T-helper 2 cell treated with Interferon-gamma antibody and Interleukin-4, amounts not matched to agents 100 ng/mL and 5 ng/mL, for 36 hours (primary cell): ENCODE measurements at regions not wholly inside any gene's neighbourhood (a gene's known extent, or its start where the extent isn't known, plus 50 kb on each side); places are given as distances from the start of the nearest gene placed in this dataset.
"Not testable (repeated sequence)": the region's sequence is repeated elsewhere in the genome, so short reads cannot be mapped to it uniquely, and the experiment has no call there.

Experiments used
- intact Hi-C: fragments of 100-400 bp; cut with micrococcal nuclease; formaldehyde crosslinking; loops from one replicate; pipeline ENCODE4 v1.15.1; 2023

DNA sequence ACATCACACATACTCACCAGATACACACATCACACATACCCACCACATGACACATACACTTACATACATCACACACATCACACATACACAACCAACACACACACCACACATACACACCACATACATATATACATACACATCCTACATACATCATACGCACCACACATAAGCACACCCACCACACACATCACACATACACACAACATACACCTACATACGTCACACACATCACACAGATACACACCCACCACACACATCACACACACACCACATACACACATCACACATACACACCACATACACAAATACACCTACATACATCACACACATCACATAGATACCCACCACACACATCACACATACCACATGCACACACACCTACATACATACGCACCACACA is 158.4 kb downstream of the NDUFA10 start:
- intact Hi-C loops = no loop called here

DNA sequence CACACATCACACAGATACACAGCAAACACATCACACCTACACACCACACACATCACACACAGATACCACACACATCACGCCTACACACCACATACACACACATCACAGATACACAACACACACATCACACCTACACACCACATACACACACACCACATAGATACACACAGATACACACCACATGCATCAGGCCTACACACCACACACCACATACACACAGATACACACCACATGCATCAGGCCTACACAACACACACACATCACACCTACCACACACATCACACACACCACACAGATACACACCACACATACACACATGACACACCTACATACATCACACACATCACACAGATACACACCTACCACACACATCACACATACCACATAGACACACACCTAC is 158.8 kb downstream of the NDUFA10 start:
- intact Hi-C loops = no loop called here

DNA sequence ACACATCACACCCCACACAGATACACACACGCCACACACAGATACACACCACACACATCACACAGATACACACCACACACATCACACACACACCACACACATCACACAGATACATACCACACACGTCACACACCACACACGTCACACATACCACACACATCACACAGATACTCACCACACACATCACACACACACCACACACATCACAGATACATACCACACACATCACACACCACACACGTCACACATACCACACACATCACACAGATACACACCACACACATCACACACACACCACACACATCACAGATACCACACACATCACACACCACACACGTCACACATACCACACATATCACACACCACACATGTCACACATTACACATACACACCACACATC is 159.3 kb downstream of the NDUFA10 start:
- intact Hi-C loops = not testable (repeated sequence)

DNA sequence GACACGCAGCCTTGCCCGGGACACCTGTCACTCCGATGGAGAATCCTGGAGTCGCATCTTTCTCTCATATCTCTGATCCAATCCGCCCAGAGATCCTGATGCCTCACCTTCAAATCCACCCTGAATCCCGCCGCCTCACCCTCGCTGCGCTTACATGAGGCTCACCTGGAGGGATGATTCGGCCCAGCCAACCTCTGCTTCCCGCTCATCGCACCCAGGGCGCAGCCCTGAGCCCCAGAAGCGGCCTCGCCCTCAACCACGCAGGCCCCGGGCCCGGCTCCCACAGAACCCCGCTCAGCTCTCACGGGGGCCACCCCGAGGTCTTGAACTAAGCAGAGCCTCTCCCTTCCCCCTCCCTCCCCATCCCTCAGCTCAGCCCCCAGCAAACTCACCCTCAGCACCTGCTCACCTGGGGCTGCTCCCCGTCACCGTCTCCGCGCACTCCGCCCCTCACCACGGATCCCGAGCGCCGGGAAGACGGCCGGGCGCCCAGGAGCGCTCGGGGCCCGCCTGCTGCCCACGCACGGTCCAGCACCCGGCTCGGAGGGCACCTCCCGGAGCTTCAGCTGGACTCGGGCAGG is 160.0 kb downstream of the NDUFA10 start:
- intact Hi-C loops = no loop called here

DNA sequence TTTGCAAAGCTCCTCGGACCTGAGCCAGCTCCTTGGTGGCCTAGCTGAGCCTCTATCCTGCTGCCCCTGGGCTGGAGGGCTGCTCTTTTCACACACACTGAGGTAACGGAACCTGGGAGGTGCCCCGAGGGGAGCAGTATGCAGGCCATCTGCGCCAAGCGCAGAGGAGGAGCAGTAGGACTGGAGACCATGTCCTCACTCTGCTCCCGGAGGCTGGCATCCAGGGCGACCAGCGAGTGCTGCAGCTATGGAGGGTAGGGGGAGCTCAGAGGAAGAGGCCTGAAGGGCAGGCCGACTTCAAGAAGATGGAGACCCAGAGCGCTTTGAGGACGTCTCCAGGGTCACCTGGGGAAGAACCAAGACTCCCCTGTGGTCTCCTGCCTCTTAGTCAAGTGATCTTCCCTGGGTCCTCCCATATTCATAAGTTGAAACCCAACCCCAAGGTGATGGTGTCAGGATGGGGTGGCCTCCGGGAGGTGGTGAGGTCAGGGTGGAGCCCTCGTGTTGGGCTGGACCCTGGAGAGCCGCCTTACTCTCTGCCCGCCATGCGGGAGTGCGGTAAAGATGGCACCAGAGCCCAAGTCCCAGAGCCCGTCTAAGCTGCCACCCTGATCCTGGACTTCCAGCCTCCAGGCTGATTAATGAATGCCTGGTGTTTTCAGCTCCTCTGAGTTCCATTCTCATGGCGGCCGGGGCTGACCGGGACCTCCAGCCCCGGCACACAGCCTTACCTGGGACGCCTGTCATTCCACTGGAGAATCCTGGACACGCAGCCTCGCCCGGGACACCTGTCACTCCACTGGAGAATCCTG is 160.7 kb downstream of the NDUFA10 start:
- intact Hi-C loops = no loop called here

DNA sequence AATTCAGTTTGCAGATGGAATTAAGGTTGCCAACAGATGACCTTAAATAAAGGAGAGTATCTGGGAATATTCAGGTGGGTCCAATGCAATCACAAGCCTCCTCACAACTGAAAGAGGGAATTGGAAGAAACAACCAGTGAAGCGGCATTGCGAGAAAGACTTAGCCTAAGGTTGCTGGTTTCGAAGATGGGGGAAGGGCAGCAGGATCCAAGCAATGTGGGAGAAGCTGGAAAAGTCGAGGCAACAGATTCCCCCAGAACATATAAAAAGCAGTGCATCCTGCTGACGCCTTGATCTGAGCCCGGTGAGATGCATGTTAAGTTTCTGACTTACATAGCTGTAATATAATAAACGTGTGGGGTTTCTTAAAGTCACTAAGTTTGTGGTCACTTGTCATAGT is 162.5 kb downstream of the NDUFA10 start:
- intact Hi-C loops = no loop called here

DNA sequence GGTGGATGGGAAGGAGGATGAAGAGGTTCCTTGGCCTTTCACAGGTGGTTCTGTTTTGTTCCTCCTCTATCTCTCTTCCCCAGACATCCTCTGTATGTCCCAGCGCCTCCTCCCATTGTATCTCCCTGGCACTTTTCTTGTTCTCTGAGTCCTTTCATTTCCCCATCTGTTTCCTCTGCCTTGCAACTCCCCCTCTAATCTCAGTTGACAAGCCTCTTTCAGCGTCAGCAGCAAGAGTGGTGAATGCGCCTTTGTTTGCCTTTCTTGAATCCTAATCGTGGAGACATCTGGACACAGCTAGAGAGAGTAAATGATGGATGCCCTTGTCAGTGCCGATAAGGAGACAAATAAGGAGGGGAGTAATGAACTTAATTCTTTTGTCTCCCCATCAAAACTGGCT is 167.0 kb downstream of the NDUFA10 start:
- intact Hi-C loops = no loop called here

DNA sequence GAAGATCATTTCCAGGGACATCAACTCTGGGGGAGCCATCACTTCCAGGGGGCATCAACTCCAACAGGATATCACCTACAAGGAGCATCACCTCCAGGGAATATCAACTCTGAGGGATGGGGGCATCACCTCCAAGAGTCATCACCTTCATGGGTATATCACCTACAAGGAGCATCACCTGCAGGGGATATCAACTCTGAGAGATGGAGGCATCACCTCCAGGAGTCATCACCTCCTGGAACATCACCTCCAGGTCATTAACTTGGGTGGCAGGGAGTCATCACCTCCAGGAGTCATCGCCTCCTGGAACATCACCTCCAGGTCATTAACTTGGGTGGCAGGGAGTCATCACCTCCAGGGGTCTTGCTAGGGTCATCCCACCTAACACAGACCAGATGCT is 167.6 kb downstream of the NDUFA10 start:
- intact Hi-C loops = no loop called here

DNA sequence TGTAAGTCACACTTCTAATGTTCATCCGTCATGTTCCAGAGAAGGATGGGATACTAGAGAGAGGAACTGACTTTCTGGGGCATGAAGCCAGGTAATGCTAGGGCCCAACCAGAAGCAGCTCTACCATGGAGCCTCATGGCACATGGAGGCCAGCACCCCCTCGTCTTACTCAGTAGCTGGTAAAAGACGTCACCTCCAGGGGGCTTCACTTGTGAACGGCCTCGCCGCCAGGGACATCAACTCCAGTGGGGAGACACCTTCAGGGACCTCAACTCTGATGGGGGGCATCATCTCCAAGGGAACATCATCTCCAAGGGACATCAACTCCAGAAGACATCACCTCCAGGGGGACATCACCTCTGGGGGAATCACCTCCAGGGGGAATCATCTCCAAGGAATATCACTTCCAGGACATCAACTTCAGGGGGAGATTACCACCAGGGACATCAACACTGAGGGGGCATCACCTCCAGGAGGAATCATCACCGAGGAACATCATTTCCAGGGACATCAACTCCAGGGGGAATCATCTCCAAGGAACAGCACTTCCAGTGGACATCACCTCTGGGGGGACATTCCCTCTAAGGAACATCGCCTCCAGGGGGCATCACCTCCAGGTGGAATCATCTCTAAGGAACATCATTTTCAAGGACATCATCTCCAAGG is 168.4 kb downstream of the NDUFA10 start:
- intact Hi-C loops = no loop called here

DNA sequence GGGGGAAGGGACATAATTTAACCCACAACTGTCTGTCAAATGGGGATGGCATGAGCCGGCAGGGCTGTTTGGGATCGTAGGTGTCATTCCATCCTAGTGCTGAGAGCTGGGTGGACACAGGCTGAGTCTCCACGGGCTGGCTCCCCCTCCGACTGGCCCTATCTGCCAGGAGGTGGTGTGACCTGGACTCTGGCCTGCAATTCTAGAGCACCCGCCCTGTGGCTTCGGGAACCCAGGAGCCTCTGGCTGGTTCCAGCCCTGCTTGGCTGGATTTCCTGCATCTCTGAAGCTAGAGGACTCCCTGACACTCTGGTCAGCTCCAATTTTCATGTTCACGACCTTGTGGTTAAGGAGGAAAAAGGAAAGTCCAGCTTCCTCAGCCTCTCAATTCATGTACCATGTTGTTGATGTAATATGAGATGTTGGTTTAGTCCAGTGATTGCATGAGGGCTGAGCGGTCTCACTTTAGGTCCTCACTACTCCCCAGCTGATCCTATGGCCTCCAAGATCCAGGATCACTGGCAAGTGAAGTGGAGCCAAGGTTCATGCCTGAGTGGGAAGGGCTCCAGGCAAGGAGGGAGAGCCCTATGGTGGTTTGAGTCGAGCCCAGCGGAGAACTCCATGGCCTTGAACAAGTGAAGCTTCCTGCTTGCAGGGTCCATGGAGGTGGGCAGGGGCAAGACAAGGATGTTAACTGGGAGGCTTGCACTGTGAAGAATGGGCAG is 169.1 kb downstream of the NDUFA10 start:
- intact Hi-C loops = no loop called here

DNA sequence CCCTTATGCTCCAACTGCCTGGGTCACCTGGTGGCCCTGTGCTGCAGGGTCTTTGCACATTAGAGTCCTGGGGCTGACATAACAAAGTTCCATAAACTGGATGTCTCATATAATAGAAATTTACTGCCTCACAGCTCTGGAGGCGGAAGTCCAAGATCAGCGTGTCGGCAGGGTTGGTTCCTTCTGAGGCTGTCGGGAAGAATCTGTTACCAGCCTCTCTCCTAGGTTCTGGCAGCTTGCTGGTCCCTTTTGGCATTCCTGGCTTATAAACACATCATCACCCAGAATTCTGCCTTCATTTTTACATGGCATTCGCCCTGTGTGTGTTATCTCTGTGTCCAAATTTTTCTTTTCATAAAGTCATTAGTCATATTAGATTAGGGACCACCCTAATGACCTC is 170.5 kb downstream of the NDUFA10 start:
- intact Hi-C loops = no loop called here

DNA sequence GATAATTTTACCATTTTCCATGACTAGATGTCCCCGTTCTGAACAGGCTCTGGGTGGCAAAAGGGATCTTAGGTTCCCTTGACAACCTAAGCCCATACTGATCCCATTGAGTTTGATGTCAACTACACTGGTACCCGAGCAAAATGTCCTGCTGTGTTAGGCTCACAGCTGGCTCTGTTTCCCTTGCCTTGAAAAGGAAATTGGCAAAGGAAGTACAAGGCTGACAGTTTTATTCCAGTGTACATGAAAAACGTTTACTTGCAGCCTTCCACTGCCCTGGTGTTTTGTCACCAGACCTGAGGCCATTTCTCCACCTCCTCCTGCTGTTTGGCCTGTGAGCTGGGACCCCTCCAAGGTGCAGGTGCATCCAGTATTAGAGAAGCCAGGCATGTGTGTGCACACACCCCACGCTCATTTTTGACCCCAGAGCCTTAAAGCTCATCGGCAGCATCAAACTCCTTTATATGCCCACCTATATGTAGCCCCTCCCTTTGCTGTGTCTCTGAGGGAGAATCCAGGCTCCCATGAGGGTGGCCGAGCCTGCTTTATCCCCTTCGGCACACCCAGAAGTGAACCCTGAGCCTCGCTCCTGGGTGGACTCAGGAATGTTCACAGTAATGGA is 171.3 kb downstream of the NDUFA10 start:
- intact Hi-C loops = no loop called here

DNA sequence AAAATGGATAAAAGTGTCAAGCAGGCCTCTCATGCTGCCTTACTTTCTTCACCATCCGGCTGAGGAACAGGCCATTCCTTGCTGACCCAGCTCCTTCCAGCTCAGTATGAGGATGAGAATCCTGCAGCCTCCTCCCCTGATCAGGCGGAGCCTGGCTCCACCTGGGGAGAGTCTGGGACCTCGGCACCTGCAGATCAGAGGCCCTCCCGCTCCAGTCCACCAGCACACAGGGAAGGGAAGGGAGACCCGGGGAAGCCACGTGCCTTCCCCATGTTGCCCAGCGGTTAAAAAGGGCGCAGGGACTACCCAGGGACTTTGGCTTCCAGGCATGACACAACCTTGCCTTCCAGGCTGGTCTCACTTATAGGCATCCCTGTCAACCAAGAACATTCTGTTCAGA is 172.0 kb downstream of the NDUFA10 start:
- intact Hi-C loops = no loop called here

DNA sequence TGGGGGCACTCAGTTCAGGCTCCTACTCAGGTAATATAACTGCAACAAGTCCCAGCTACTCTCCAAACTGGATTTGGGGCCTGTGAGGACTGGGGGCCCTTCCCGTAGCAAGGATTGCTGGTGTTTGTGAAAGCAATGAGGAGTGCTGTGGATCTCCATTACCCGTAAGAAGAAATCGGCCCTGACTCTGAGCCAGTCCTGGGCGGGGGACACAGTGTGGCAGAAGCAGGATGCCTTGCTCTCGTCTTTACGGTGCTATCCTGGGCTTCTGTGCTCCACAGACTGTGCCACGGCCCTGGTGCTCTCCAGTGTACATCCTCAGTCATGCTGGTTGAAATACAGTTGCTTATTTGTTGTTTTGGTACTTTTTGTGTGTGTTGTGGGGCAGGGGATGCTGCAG is 172.9 kb downstream of the NDUFA10 start:
- intact Hi-C loops = no loop called here

DNA sequence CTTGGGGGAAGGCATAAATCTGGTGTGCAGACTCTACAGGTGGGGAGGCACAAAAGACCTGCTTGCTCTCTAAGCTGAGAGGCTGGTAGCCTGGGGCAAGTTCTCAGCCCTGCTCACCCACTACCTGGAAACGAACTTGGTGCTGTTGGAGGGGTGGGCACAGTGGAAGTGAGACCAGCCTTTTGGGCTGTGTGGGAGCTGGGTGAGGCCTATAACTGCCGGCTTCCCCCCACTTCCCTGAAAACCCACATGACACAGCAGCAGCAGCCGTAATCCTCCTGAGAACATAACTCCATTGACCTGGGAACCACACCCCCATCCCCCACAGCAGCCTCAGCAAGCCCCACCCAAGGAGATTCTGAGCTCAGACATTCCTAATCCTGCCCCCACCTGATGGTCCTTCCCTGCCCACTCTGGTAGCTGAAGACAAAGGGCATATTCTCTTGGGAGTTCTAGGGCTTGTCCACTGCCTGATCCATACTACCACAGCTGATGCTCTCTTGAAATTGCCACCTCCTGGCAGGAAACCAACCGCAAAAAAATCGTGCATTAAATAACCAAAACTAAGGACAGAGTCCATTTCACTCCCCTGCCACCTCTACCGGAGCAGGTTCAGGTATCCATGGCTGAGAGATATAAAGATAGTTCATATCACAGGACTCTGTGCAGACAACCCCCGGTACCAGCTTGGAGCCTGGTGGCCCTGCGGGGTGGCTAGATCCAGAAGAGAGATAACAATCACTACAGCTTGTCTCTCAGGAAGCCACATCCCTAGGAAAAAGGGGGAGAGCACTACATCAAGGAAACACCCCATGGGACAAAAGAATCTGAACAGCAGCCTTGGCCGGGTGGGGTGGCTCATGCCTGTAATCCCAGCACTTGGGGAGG is 178.1 kb downstream of the NDUFA10 start:
- intact Hi-C loops = no loop called here

DNA sequence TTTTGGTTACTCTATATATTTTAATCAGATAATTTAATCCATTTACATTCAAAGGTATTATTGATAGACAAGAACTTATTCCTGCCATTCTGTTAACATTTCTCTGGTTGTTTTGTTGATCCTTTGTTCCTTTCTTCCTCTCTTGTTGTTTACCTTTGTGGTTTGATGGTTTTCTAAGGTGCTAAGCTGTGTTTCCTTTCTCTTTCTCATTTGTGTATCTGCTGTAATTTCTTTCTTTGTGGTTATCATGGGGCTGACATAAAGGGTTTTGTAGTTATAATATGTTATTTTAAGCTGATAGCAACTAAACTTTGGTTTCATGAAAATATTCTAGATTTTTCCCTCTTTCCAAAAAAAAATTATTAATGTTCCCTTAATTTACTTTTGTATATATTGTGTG is 179.2 kb downstream of the NDUFA10 start:
- intact Hi-C loops = no loop called here

DNA sequence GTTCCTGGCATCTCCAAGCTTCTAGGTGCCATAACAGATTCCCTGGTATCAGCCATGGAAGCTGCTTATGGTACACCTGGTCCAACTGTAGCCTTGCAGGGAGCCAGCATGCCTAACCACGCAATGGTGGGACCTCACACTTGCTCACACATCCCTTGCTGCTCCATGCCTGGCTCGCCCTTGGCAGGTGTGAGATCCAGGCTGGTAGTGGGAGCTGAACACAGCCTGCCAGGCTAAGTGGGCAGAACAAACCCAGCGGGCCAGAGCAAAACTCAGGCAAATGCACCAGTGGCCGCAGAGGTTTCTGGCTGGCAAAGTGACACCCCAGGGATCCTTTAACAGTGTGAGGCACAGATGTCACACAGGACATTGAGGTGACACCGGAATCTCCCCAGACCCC is 185.8 kb downstream of the NDUFA10 start:
- intact Hi-C loops = no loop called here

DNA sequence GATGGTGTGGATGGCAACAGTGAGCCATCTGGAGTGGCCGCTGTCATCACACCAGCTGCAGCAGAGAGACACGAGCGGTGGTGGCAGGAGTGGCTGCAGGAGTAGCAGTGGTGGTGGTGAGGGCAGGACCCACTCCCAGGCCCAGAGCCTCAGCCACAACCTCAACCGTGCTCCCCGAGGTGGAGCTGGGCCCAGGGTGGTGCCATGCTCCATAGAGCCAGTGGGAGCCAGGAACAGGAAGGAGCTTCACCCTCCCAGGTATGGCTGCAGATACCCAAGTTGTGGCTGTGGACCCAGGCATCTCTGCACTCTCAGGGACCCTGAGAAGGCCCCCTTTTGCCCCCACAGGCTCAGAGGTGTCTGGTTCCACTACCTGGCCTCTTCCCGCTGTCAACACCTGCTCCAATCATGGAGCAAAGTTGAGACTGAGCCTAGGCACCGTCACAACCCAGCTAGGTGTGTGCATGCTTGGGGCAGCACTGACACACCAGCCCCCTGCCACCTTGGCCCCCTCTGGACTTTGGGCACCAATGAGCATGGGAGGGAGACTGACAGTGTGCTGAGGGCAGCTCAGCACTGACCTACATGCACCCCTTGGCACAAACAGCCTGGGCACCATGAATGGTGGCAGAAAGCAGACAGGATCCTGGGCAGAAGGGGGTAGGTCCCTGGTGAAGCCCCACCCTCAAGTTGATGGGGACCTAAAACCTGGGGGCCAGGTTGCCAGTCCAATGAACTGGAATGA is 188.9 kb downstream of the NDUFA10 start:
- intact Hi-C loops = no loop called here

DNA sequence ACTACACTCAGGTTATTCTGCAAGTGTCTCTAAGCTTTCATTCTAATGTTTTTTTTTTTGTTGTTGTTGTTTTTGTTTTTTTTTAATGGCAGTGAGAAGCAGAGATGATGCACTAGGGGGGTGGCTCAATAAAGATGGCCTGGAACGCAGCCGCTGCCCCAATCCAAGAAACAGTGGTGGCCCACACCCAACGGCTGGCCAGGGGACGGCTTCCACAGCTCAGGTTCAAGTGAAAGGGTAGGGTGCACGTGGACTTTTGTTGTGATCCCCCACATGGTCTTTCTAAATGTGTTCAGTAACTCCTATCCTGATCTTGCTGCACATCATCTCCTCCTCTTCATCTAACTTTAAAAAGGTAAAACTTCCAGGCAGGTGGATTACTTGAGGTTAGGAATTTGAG is 190.1 kb downstream of the NDUFA10 start:
- intact Hi-C loops = no loop called here

DNA sequence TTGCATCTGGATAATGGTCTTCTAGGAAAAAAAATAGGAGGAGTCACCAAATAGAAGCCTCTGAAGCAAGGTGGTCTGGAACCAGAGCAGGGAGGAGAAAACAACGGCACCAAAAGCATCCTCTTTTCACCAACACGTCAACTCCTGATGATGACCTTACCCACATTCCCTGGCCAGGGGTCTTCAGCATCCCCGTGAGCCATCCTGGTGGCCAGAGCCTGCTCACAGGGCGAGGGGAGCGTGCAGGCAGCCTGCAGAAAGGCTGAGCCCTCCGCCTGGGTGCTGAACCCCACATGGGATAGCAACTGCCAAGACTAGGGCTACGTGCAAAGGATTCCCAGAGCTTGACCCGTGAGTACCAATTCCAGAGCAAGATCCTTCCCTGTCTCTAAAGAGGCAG is 191.0 kb downstream of the NDUFA10 start:
- intact Hi-C loops = no loop called here
